HG02973 (cell line): ENCODE measurements at regions not wholly inside any gene's neighbourhood (a gene's known extent, or its start where the extent isn't known, plus 50 kb on each side); places are given as distances from the start of the nearest gene placed in this dataset.

Source experiments
- ATAC-seq: cut with Tn5 transposase; IDR thresholded peaks from one replicate; pipeline ENCODE4 v1.9.1; 2021; ENCODE audit warnings: moderate library complexity; ENCODE audit not compliant: unreplicated experiment

GRCh38 chr11:8323161-8323935, 59.7 kb upstream of the LMO1 start:
- no peak for ATAC-seq

- no peak for ATAC-seq
Measured at GRCh38 chr11:8321876-8322275, 58.2 kb upstream of the LMO1 start.

DNA sequence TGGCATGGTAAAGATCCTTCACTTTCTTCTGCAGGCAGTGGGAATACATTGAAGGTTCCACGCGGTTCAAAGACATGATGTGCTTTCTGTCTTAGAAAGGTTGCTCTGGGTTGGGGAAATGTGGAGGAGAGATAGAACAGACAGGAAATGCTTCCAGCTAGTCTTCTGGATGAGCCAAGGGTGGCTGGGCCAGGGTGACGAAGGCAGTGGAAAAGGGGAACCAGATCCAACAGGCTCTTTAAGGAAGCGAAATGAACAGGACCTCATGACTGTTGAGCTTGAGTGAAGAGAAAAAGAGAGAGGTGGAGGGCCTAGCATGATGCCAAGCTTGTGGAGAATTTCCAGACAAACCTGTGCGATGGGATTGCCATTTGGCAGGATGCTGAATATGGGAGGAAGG, 56.4 kb upstream of the LMO1 start:
- no peak for ATAC-seq

DNA sequence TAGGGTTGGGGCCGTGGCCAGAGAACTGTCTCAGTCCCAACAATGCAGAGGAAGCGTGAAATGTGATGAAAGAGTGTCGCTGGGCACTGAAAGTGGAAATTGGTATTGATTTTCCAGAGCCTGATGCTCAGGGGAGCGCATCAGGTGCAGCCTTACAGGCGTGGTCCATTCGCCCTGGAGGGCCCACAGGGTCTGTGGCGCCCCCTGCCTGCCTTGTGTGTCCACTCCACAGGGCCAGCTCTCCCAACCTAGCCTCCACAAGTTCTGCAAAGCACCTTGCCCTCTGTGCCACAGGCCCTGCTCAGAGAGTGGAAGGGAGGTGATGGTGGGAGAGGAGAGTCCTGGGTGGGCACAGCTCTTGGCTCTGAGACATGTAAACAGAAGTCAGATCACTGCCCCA, 54.9 kb upstream of the LMO1 start:
- no peak for ATAC-seq

DNA sequence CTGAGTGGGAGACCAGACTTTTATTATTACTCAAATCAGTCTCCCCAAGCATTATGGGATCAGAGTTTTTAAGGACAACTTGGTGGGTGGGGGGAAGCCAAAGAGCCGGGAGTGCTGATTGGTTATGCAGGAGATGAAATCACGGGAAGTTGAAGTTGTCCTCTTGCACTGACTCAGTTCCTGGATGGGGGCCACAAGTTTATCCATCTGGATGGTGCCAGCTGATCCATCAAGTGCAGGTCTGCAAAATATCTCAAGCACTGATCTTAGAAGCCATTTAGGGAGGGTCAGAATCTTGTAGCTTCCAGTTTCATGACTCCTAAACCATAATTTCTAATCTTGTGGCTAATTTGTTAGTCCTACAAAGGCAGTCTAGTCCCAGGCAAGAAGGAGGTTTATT, 53.5 kb upstream of the LMO1 start:
- no peak for ATAC-seq

- no peak for ATAC-seq
Measured at GRCh38 chr11:8315954-8316353, 52.3 kb upstream of the LMO1 start.

DNA sequence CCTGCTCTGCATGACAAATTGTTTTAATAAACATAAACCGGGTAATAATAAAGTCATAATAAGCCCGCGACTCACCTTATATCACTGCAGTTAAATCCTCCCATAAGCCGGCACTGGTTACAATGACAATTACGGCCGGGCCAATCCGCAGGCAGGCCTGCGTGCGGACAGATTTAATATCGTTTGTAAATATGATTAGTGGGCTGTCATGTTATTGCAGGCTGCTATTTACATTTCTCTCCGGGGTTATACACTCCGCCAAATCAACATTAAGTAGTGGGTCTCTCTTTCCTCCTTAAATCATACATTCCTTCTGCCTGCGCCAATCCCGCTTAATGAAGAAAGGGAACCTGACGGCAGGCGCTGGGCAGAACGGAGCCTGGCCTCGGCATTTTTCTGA, 51.8 kb upstream of the LMO1 start:
- no peak for ATAC-seq

- ATAC-seq, result no peak
Measured at GRCh38 chr11:8314916-8315315, 51.2 kb upstream of the LMO1 start.

GRCh38 chr11:8313504-8314090, 49.9 kb upstream of the LMO1 start:
- no peak for ATAC-seq
